Left ventricle myocardium inferior (tissue), 1 donor: ENCODE measurements at regions not wholly inside any gene's neighbourhood (a gene's known extent, or its start where the extent isn't known, plus 50 kb on each side); places are given as distances from the start of the nearest gene placed in this dataset.
"Not testable (repeated sequence)": the region's sequence is repeated elsewhere in the genome, so short reads cannot be mapped to it uniquely, and the experiment has no call there.

ENCODE experiments used
- DNase-seq: peaks from one replicate; pipeline ENCODE4 v3.0.0-alpha.2; 2020
- H3K27ac ChIP-seq: fragments of 200-600 bp; replicated peaks from 2 replicates; pipeline ENCODE4 v1.8.0; 2021
- H3K27me3 ChIP-seq: fragments of 200-600 bp; 2 replicates; pipeline ENCODE4 v1.8.0; 2021; ENCODE audit warnings: low read depth
- H3K36me3 ChIP-seq: fragments of 200-600 bp; 2 replicates; pipeline ENCODE4 v1.8.0; 2021
- H3K4me1 ChIP-seq: fragments of 200-600 bp; 2 replicates; pipeline ENCODE4 v1.8.0; 2021
- H3K4me3 ChIP-seq: fragments of 200-600 bp; 2 replicates; pipeline ENCODE4 v1.8.0; 2021; ENCODE audit warnings: mild to moderate bottlenecking, moderate library complexity
- H3K9me3 ChIP-seq: fragments of 200-600 bp; replicated peaks from 2 replicates; pipeline ENCODE4 v1.8.0; 2021
- CTCF ChIP-seq: fragments of 200-600 bp; IDR thresholded peaks from 2 replicates; pipeline ENCODE4 v1.8.0; 2021; ENCODE audit warnings: antibody characterized with exemption, mild to moderate bottlenecking, borderline replicate concordance
- intact Hi-C: fragments of 100-400 bp; cut with micrococcal nuclease; formaldehyde crosslinking; loops from one replicate; pipeline ENCODE4 v1.11.0; 2022
- donor health status: DM: no; HTN: yes; CAD: no; lungs with severe emphysema.

- H3K4me3 ChIP-seq, result no peak overlapping the region
- no peaks in the 10 kb centered on the region for H3K9me3 ChIP-seq
- H3K27ac ChIP-seq, result no peak overlapping the region
- no peaks in the 10 kb centered on the region for H3K36me3 ChIP-seq
- peak; percentile 55 for TF ChIP-seq CTCF
- H3K4me1 ChIP-seq, result no peaks in the 10 kb centered on the region
- intact Hi-C loops, result no loop called here
- DNase-seq, result no peak
- H3K27me3 ChIP-seq, result peaks cover 58% of the 10 kb centered on the region
Observed at GRCh38 chr12:54725233-54725843, 77.2 kb upstream of the DCD start.

- Histone ChIP-seq H3K9me3 (no peaks in the 10 kb centered on the region), H3K27me3 (peaks cover 72% of the 10 kb centered on the region), H3K27ac (no peak overlapping the region), H3K4me1 (no peaks in the 10 kb centered on the region), H3K36me3 (no peaks in the 10 kb centered on the region), H3K4me3 (no peak overlapping the region)
- TF ChIP-seq CTCF, result peak; percentile 61
- DNase-seq, result no peak
- intact Hi-C loops, result no loop called here
Observed at GRCh38 chr12:54723379-54724256, 75.5 kb upstream of the DCD start.

- TF ChIP-seq CTCF, result no peak
- no peaks in the 10 kb centered on the region for H3K9me3 ChIP-seq
- peaks cover 71% of the 10 kb centered on the region for H3K27me3 ChIP-seq
- DNase-seq, result no peak
- no peaks in the 10 kb centered on the region for H3K4me1 ChIP-seq
- no peak overlapping the region for H3K27ac ChIP-seq
- no peaks in the 10 kb centered on the region for H3K36me3 ChIP-seq
- no peak overlapping the region for H3K4me3 ChIP-seq
- intact Hi-C loops, result no loop called here
Observed at GRCh38 chr12:54721312-54721711, 73.1 kb upstream of the DCD start.

GRCh38 chr12:54719691-54720090 lies 71.5 kb upstream of the DCD start:
- no peaks in the 10 kb centered on the region for H3K36me3 ChIP-seq
- no peaks in the 10 kb centered on the region for H3K4me1 ChIP-seq
- no peak overlapping the region for H3K4me3 ChIP-seq
- H3K27ac ChIP-seq, result no peak overlapping the region
- no peak for DNase-seq
- H3K27me3 ChIP-seq, result peaks cover 73% of the 10 kb centered on the region
- no peak for TF ChIP-seq CTCF
- intact Hi-C loops, result no loop called here
- H3K9me3 ChIP-seq, result no peaks in the 10 kb centered on the region

GRCh38 chr12:54716261-54716660 lies 68.1 kb upstream of the DCD start:
- no peak for TF ChIP-seq CTCF
- H3K9me3 ChIP-seq, result no peaks in the 10 kb centered on the region
- H3K27me3 ChIP-seq, result peaks cover 86% of the 10 kb centered on the region
- H3K36me3 ChIP-seq, result no peaks in the 10 kb centered on the region
- DNase-seq, result no peak
- no peaks in the 10 kb centered on the region for H3K4me1 ChIP-seq
- no peak overlapping the region for H3K4me3 ChIP-seq
- no peak overlapping the region for H3K27ac ChIP-seq
- intact Hi-C loops, result no loop called here

- H3K9me3 ChIP-seq, DNase-seq, H3K27ac ChIP-seq, H3K36me3 ChIP-seq, H3K4me3 ChIP-seq, H3K4me1 ChIP-seq, intact Hi-C loops: not testable (repeated sequence)
- H3K27me3 ChIP-seq, result peaks cover 63% of the 10 kb centered on the region
Observed at GRCh38 chr12:54713876-54714275, 65.7 kb upstream of the DCD start.
